ENCODE measurements at regions not wholly inside any gene's neighbourhood (a gene's known extent, or its start where the extent isn't known, plus 50 kb on each side); places are given as distances from the start of the nearest gene placed in this dataset.
A peak's percentile ranks its signal among the peaks of the same experiment; 100 is the strongest.
"Not testable (repeated sequence)": the region's sequence is repeated elsewhere in the genome, so short reads cannot be mapped to it uniquely, and the experiment has no call there.

- not testable (repeated sequence) for DNase-seq
These were observed 448.3 kb downstream of the COL11A1 start for GRCh38 chr1:102659876-102660483.

GRCh38 chr1:102655034-102655433 is 453.3 kb downstream of the COL11A1 start:
- DNase-seq, result no peak

- peak; percentile 11 for DNase-seq
These were observed 467.4 kb downstream of the COL11A1 start for GRCh38 chr1:102640872-102641271.

- no peak for DNase-seq
These were observed 468.0 kb downstream of the COL11A1 start for GRCh38 chr1:102640312-102640711.

GRCh38 chr1:102631691-102632090 is 476.6 kb downstream of the COL11A1 start:
- no peak for DNase-seq

GRCh38 chr1:102630041-102630440 is 478.3 kb downstream of the COL11A1 start:
- DNase-seq, result no peak

- DNase-seq, result no peak
These were observed 480.2 kb downstream of the COL11A1 start for GRCh38 chr1:102628109-102628613.

- no peak for DNase-seq
These were observed 481.2 kb downstream of the COL11A1 start for GRCh38 chr1:102627145-102627544.

- DNase-seq, result no peak
These were observed 492.4 kb downstream of the COL11A1 start for GRCh38 chr1:102615896-102616295.

GRCh38 chr1:102595106-102595505 is 513.2 kb downstream of the COL11A1 start:
- DNase-seq, result no peak

GRCh38 chr1:102593276-102593675 is 515.0 kb downstream of the COL11A1 start:
- no peak for DNase-seq

GRCh38 chr1:102588536-102588935 is 519.8 kb downstream of the COL11A1 start:
- no peak for DNase-seq

- no peak for DNase-seq
These were observed 522.3 kb downstream of the COL11A1 start for GRCh38 chr1:102586022-102586421.

- no peak for DNase-seq
These were observed 527.5 kb downstream of the COL11A1 start for GRCh38 chr1:102580806-102581205.

GRCh38 chr1:102578804-102579203 is 529.5 kb downstream of the COL11A1 start:
- no peak for DNase-seq

- no peak for DNase-seq
These were observed 535.7 kb downstream of the COL11A1 start for GRCh38 chr1:102572637-102573036.

GRCh38 chr1:102566182-102566581 is 542.1 kb downstream of the COL11A1 start:
- DNase-seq, result no peak

- no peak for DNase-seq
These were observed 545.9 kb downstream of the COL11A1 start for GRCh38 chr1:102562380-102562779.

- DNase-seq, result peak; percentile 33
These were observed 554.1 kb upstream of the OLFM3 start for GRCh38 chr1:102550729-102551384.

- DNase-seq, result no peak
These were observed 549.5 kb upstream of the OLFM3 start for GRCh38 chr1:102546251-102546650.

GRCh38 chr1:102535829-102536505 is 539.2 kb upstream of the OLFM3 start:
- no peak for DNase-seq

GRCh38 chr1:102531036-102531435 is 534.3 kb upstream of the OLFM3 start:
- peak; percentile 11 for DNase-seq

- no peak for DNase-seq
These were observed 532.7 kb upstream of the OLFM3 start for GRCh38 chr1:102529446-102529845.

GRCh38 chr1:102500758-102501157 is 504.0 kb upstream of the OLFM3 start:
- DNase-seq, result no peak
